Stimulated activated CD8-positive, alpha-beta memory T cell treated with anti-CD3 and anti-CD28 coated beads, Interleukin-15, amount 100 ng/mL, for 4 hours (primary cell): ENCODE measurements at regions not wholly inside any gene's neighbourhood (a gene's known extent, or its start where the extent isn't known, plus 50 kb on each side); places are given as distances from the start of the nearest gene placed in this dataset.

Experiments used
- DNase-seq, 2 donors: peaks; one replicate each; pipeline ENCODE4 v3.0.0-alpha.2; 2020; ENCODE audit warnings: low read depth in 2 of 2

DNA sequence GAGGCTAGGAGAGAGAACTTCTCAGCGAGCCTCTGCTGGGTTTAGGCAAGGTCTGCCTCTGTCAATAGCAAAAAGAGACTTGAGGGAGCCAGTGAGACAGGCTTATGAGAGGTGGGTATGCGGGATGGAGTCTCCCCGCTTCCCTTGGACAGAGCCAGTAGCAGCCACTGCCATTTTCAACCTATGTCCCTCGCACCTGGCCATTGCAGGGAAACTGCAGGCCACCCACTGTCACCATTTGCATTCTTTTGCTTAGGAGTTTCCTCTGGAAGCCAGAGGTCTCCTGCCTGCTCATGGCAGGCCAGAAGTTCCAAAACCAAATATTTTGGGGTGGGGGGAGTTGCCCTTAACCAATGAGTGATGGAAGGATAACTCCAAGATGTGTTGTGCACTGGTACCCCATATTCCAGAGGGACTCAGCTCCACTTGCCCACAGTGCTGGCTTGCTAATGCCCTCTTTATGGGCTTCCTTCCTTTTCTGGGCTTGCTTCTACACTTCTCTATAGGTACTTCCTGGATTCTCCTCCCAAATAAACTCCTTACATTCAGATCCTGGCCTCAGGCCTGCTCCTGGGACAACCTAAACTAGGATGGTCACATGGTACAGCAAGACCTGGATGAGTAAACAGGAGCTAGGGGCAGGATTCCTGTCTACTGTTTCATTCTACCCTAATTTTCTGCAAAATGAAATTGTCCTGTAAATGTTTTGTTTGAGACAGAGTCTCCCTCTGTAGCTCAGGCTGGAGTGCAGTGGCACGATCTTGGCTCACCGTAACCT, 108.9 kb upstream of the PROK2 start:
- no peak for DNase-seq

GRCh38 chr3:71893122-71893521, 108.2 kb upstream of the PROK2 start:
- no peak for DNase-seq

DNA sequence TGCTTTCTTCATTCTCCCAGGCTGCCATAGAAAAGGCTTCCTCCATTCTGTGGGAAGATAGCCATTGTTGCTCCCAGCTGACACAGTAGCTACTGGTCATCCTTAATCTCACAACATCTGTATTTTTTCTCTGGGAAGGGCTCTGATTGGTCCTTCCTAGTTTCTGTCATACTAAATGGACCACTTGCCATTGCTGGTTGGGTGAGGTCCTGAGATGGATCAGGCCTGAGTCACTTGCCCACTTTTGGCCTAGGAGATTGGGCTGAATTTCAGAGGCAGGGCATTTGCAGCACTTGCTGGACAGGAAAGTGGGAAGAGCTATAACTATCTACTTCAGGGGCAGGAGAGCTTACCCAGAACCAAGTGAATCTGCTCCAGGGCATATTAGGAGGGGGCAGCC, 106.5 kb upstream of the PROK2 start:
- no peak for DNase-seq

DNA sequence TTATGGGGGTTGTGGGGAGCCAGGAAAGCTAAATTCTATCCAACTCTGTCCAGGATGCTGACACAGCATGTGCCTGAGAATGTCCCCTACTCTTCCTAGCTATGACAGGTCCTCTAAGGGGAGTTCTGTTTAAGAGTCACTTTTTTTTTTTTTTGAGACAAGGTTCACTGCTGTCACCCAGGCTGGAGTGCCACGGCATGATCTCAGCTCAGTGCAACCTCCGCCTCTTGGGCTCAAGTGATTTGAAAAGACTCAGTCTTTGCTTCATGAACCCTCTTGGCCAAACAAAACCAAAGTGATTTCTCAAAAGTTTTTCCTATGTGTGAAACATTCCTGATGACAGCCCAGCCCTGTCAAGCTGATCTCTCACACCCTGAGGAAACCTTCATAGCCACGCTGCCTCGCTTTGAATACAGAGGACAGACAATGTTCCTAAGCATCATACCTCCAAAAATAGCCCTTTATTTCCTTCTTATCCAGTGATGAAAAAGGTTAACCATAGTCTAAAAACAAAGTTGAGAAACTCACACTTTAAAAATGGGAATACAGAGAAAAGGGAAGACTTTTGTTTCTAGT, 105.5 kb upstream of the PROK2 start:
- DNase-seq, result no peak

GRCh38 chr3:71887256-71887655, 102.3 kb upstream of the PROK2 start:
- DNase-seq, result no peak

- DNase-seq, result no peak
These were observed 100.1 kb upstream of the PROK2 start for GRCh38 chr3:71885006-71885405.

DNA sequence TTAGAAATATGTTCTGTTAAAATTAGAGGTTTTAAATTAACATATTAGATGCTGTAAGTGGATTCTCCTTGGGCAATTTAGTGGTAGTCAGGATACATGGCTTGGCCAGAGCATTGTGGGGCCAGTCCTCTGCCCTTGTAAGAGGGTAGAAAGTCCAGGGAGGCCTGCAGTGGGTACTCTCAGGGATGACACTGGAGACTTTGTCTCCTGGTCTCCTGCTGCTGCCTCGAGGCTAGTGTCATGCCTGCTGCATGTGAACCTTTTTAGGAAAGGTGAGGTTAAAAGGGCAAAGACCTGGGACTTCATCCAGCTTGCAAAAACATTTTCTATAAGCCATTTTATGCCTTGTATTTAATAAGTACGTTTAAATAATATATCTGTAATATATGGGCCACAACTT, 96.8 kb upstream of the PROK2 start:
- no peak for DNase-seq

- no peak for DNase-seq
These were observed 96.1 kb upstream of the PROK2 start for GRCh38 chr3:71881041-71881440.

DNA sequence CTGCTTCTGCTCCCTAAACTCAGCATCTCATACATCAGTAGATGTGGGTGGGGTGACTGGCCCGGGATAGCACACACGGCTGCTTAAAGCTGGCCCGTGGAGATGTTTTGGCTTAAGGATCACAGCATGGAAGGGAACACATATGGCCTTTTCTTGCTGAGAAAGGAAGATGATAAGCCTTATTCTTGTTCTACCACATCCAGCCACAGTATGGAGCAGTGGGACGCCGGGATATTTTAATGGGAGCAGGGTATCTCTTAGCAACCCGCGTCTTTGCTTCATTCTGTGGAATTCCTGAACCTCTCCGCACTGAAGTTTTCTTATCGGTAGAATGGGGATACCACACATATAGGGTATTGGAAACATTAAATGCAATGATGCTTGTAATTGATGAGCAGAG, 94.1 kb upstream of the PROK2 start:
- DNase-seq, result no peak

GRCh38 chr3:71876135-71877105, 91.5 kb upstream of the PROK2 start:
- DNase-seq, result no peak

DNA sequence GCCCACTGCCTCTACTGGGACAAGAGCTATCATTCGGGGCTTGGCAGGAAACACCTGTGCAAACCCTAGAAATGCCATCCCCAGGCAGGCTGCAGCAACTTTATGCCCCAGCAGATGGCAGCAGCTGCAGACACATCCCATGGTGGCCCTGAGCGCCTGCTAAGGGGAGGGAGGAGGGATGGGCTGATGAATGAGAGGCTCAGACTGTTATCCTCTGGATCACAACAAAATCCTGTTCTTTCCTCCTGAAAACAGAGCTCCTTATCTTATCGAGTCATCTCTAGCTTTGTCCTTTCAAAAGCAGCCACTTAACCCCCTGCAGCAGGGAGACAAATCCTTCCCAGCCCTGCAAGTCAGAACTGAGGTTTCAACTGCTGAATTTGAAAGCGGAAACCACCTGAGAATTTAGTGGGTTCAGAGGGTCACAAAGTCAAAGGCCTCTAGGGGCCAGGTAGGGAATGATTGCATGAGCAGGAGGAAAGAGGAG, 90.6 kb upstream of the PROK2 start:
- peak; percentile 35 to 54 for DNase-seq

- DNase-seq, result no peak
These were observed 89.7 kb upstream of the PROK2 start for GRCh38 chr3:71874618-71875017.

DNA sequence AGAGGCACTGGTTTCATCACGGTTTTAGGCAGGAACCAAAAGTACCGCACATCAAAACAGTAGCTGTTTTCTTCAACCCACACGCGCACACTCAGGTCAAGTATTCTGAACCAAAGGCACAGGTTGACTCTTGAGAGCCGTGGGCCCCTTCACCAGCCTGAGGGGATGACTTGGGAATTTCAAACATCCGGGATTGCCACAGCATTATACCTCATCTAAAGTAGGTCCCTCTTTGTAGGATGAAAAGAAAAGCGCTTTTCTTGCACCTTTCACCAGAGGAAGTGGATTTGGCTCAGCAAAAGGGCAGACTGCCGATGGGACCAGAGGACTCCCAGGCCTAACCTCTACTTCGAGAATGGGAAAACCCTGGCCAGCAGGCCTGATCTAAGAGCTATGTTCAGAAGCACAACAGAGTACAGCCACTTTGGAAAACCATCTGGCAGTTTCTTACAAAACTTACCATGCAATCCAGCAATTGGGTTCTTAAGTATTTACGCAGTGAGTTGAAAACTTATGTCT, 88.2 kb upstream of the PROK2 start:
- DNase-seq, result no peak

DNA sequence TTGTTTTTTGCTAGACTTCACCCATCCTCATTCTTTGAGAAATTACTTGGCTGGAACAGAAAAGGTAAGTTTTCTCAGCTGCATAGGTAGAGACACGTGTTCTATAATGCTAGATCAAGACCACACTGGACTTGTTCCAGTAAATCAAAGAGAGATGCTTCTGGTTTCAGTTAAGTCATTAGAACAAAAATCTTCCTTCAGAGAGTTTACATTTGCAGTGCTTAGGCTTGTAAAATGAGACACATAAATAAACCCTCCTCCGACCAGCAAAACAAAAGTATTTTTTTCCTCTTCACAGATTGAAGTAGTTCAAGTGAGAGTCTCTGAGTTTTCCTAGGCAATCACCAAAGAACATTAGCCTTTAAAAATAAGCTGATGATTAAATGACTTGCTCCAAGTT, 87.3 kb upstream of the PROK2 start:
- DNase-seq, result no peak

GRCh38 chr3:71870966-71871512, 86.1 kb upstream of the PROK2 start:
- DNase-seq, result no peak

DNA sequence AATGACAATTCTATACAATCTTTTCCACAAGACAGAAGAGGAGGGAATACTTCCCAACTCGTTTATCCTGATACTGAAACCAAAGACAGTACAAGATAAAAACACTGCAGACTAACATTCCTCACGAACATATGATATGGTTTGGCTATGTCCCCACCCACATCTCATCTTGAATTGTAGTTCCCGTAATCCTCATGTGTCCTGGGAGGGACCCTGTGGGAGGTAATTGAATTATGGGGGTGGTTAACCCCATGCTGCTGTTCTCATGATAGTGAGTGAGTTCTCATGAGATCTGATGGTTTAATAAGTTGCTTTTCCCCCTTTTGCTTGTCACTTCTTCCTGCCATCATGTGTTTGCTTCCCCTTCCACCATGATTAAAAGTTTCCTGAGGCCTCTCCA, 83.9 kb upstream of the PROK2 start:
- DNase-seq, result no peak

- no peak for DNase-seq
These were observed 80.8 kb upstream of the PROK2 start for GRCh38 chr3:71865727-71866126.

DNA sequence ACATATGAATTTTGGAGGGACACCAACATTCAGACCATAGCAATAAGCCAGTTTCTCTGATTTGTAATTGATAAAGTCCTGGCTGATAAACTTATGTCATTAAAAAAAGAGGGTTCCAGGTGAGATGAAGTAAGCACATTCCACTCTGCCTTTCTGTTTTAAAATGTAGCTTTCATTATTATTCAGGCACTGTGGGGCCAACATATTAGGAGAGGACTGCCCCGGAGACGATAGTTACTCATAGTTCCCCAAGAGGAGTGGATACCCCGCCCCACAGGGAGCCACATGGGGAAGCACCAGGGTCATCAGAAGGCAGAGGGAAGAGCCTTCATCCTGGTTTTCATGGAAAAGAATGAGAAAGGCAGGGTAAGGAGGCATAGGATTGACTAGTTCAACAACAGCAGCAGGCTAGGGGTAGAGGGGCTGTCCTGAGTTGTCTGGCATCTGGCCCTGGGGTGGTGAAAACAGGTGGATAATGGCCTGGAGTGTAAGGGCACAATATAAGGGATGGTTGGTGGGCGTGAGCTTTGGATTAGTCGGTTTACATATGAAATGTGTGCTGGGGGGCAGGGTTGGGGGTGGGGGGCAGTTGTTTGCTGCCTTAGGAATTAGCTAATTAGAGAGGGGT, 78.7 kb upstream of the PROK2 start:
- DNase-seq, result no peak

DNA sequence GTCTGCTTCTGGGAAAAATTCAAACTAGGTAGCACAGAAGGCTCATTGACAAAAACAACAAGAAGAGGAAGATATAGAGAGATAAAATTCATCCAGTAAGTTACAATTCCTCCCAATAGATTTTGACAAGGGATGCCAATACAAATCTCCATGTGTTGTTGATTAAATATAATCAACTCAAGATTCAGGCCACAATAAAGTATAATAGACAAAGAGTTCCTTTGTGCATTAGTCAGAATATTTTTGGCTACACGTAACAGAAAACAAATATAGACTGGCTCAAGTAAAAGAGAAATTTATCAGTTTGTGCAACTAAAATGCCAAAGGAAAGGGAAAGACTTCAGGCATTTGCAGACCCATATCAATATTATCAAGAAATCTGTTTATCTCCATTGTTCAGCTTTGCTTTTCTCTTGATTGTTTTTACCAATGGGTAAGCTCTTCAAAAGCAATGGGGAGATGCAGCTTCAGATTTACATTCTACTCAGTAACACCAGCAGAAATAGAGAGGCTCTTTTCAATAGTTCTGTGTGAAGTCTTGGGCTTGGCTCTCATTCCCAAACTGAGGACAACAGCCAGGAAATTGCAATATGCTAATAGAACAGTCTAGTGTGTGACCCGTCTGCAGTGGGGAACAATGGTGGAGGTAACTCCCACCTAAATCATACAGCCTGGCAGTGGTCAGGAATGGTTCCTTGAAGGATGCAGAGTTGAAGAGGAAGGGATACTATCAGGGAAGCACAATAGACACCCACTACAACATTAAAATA, 77.6 kb upstream of the PROK2 start:
- DNase-seq, result no peak

DNA sequence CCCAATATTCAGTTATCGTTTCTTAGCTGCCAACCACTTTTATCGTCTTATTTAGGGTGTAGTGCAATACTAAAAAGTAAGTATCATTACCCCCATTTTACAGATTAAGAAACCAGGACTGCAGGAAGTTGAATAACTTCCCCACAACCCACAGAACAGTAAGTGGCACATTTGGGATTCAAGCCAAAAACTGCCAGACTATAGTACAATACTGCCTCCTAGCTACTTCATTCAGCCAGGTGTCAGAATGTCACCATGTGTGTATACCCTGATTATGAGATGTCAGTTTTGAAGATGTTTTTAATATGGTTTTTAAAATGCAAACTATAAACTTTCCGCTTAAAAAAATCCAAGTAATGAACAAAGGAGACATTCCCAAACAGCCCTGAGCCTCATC, 74.2 kb upstream of the PROK2 start:
- DNase-seq, result no peak
